ENCODE measurements at regions not wholly inside any gene's neighbourhood (a gene's known extent, or its start where the extent isn't known, plus 50 kb on each side); places are given as distances from the start of the nearest gene placed in this dataset.

DNA sequence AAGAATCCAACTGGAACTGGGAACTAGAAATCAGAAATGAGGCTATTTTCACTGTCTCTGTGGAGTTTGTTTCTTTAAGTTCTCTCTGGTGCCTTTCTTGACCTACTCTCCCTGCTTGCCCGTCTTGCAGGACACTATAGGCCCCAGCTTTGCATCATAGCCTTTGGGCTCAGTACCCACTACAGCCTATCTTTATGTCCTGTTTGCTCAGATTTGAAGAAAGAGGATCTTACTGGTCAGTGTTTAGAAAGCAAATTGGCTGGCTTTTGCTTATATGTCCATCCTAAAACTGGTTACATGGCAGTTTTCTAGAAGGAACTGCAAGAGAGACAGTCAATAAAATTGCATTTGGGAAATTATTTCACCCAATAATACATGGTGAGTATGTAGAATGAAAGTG, 231.8 kb upstream of the TBL1XR1 start:
- no peak overlapping the region for H2AFZ ChIP-seq (ENCODE audit: insufficient read depth, low read length, poor library complexity)
- no peak overlapping the region for H3K4me3 ChIP-seq (ENCODE audit: low read depth, low read length)
- H3K27me3 ChIP-seq (ENCODE audit: insufficient read depth, low read length), result no peaks in the 10 kb centered on the region

GRCh38 chr3:177429771-177430170, 232.5 kb upstream of the TBL1XR1 start:
- peaks cover 2% of the 10 kb centered on the region for H3K9me3 ChIP-seq (ENCODE audit: insufficient read depth, low read depth, low read length)
- H3K18ac ChIP-seq (ENCODE audit: low read length), result no peak overlapping the region
- H3K23ac ChIP-seq (ENCODE audit: low read length), result no peak overlapping the region
- H3K9ac ChIP-seq (ENCODE audit: low read length), result no peak overlapping the region
- no peaks in the 10 kb centered on the region for H3K79me1 ChIP-seq (ENCODE audit: low read length)
- no peaks in the 10 kb centered on the region for H3K36me3 ChIP-seq (ENCODE audit: control insufficient read depth in 1 of 2, insufficient read depth in 2 of 2, low read length in 2 of 2)
- no peak overlapping the region for H2BK120ac ChIP-seq (ENCODE audit: insufficient read depth, low read length, poor library complexity)
- no peak overlapping the region for H2BK12ac ChIP-seq (ENCODE audit: low read length)
- no peak for DNase-seq
- WGBS (ENCODE audit: extremely low coverage, insufficient coverage, insufficient read length), result no CpG with 5 or more reads among the region's 2 CpGs
- no peak overlapping the region for H2BK5ac ChIP-seq (ENCODE audit: low read depth, low read length, poor library complexity)
- H4K91ac ChIP-seq (ENCODE audit: low read depth, low read length), result no peak overlapping the region
- no peak overlapping the region for H4K8ac ChIP-seq (ENCODE audit: low read depth, low read length)
- no peak overlapping the region for H3K14ac ChIP-seq (ENCODE audit: low read length)
- H3K4me3 ChIP-seq (ENCODE audit: low read depth, low read length), result no peak overlapping the region
- H2AK5ac ChIP-seq (ENCODE audit: low read length), result no peak overlapping the region
- H3K4me2 ChIP-seq (ENCODE audit: low read length), result no peak overlapping the region
- no peak overlapping the region for H3K27ac ChIP-seq (ENCODE audit: low read depth, low read length)
- H3K79me2 ChIP-seq (ENCODE audit: control insufficient read depth, insufficient read depth, low read length, poor library complexity), result no peaks in the 10 kb centered on the region
- H4K12ac ChIP-seq (ENCODE audit: low read depth, low read length), result no peak overlapping the region
- no peaks in the 10 kb centered on the region for H3K27me3 ChIP-seq (ENCODE audit: insufficient read depth, low read length)
- no peak overlapping the region for H3K4ac ChIP-seq (ENCODE audit: low read depth, low read length)
- H2AFZ ChIP-seq (ENCODE audit: insufficient read depth, low read length, poor library complexity), result no peak overlapping the region
- H3K4me1 ChIP-seq (ENCODE audit: control insufficient read depth in 1 of 2, insufficient read depth in 2 of 2, low read length in 2 of 2), result peaks cover 2% of the 10 kb centered on the region in 2 experiments

More for the DNA sequence above, 231.8 kb upstream of the TBL1XR1 start:
- no peak for DNase-seq
- Histone ChIP-seq H4K91ac (ENCODE audit: low read depth, low read length) (no peak overlapping the region), H3K14ac (ENCODE audit: low read length) (no peak overlapping the region), H4K8ac (ENCODE audit: low read depth, low read length) (no peak overlapping the region), H3K4me1 (ENCODE audit: control insufficient read depth in 1 of 2, insufficient read depth in 2 of 2, low read length in 2 of 2) (peaks cover under 1% of the 10 kb centered on the region in 2 experiments), H3K23ac (ENCODE audit: low read length) (no peak overlapping the region), H3K4me2 (ENCODE audit: low read length) (no peak overlapping the region), H3K79me2 (ENCODE audit: control insufficient read depth, insufficient read depth, low read length, poor library complexity) (no peaks in the 10 kb centered on the region), H3K27ac (ENCODE audit: low read depth, low read length) (no peak overlapping the region), H2BK12ac (ENCODE audit: low read length) (no peak overlapping the region), H3K4ac (ENCODE audit: low read depth, low read length) (no peak overlapping the region), H3K18ac (ENCODE audit: low read length) (no peak overlapping the region), H2AK5ac (ENCODE audit: low read length) (no peak overlapping the region), H4K12ac (ENCODE audit: low read depth, low read length) (no peak overlapping the region), H3K9ac (ENCODE audit: low read length) (no peak overlapping the region), H3K9me3 (ENCODE audit: insufficient read depth, low read depth, low read length) (peaks cover 2% of the 10 kb centered on the region), H3K79me1 (ENCODE audit: low read length) (no peaks in the 10 kb centered on the region), H2BK5ac (ENCODE audit: low read depth, low read length, poor library complexity) (no peak overlapping the region), H3K36me3 (ENCODE audit: control insufficient read depth in 1 of 2, insufficient read depth in 2 of 2, low read length in 2 of 2) (no peaks in the 10 kb centered on the region), H2BK120ac (ENCODE audit: insufficient read depth, low read length, poor library complexity) (no peak overlapping the region)
- no CpG with 5 or more reads among the region's 1 CpG for WGBS (ENCODE audit: extremely low coverage, insufficient coverage, insufficient read length)

- no peak overlapping the region for H3K9ac ChIP-seq (ENCODE audit: low read length)
- H3K9me3 ChIP-seq (ENCODE audit: insufficient read depth, low read depth, low read length), result peaks cover 2% of the 10 kb centered on the region
- H3K4me1 ChIP-seq (ENCODE audit: control insufficient read depth in 1 of 2, insufficient read depth in 2 of 2, low read length in 2 of 2), result peaks cover 2% of the 10 kb centered on the region in 2 experiments
- H3K79me1 ChIP-seq (ENCODE audit: low read length), result no peaks in the 10 kb centered on the region
- H2BK120ac ChIP-seq (ENCODE audit: insufficient read depth, low read length, poor library complexity), result no peak overlapping the region
- no peak overlapping the region for H2AK5ac ChIP-seq (ENCODE audit: low read length)
- H4K8ac ChIP-seq (ENCODE audit: low read depth, low read length), result no peak overlapping the region
- H4K12ac ChIP-seq (ENCODE audit: low read depth, low read length), result no peak overlapping the region
- no peak overlapping the region for H3K4me2 ChIP-seq (ENCODE audit: low read length)
- H3K18ac ChIP-seq (ENCODE audit: low read length), result no peak overlapping the region
- no peak overlapping the region for H4K91ac ChIP-seq (ENCODE audit: low read depth, low read length)
- no peak overlapping the region for H2BK5ac ChIP-seq (ENCODE audit: low read depth, low read length, poor library complexity)
- no peaks in the 10 kb centered on the region for H3K36me3 ChIP-seq (ENCODE audit: control insufficient read depth in 1 of 2, insufficient read depth in 2 of 2, low read length in 2 of 2)
- no peak overlapping the region for H3K4me3 ChIP-seq (ENCODE audit: low read depth, low read length)
- H2AFZ ChIP-seq (ENCODE audit: insufficient read depth, low read length, poor library complexity), result no peak overlapping the region
- no peak overlapping the region for H3K27ac ChIP-seq (ENCODE audit: low read depth, low read length)
- H3K14ac ChIP-seq (ENCODE audit: low read length), result no peak overlapping the region
- no peak overlapping the region for H3K4ac ChIP-seq (ENCODE audit: low read depth, low read length)
- DNase-seq, result no peak
- WGBS (ENCODE audit: extremely low coverage, insufficient coverage, insufficient read length), result no CpG with 5 or more reads among the region's 5 CpGs
- no peaks in the 10 kb centered on the region for H3K79me2 ChIP-seq (ENCODE audit: control insufficient read depth, insufficient read depth, low read length, poor library complexity)
- no peak overlapping the region for H3K23ac ChIP-seq (ENCODE audit: low read length)
- H2BK12ac ChIP-seq (ENCODE audit: low read length), result no peak overlapping the region
- H3K27me3 ChIP-seq (ENCODE audit: insufficient read depth, low read length), result no peaks in the 10 kb centered on the region
These were observed 233.4 kb upstream of the TBL1XR1 start for GRCh38 chr3:177430653-177431052.

GRCh38 chr3:177431525-177432176, 234.4 kb upstream of the TBL1XR1 start:
- Histone ChIP-seq H3K27me3 (ENCODE audit: insufficient read depth, low read length) (no peaks in the 10 kb centered on the region), H3K79me2 (ENCODE audit: control insufficient read depth, insufficient read depth, low read length, poor library complexity) (no peaks in the 10 kb centered on the region), H2BK5ac (ENCODE audit: low read depth, low read length, poor library complexity) (no peak overlapping the region), H3K18ac (ENCODE audit: low read length) (no peak overlapping the region), H3K4me1 (ENCODE audit: control insufficient read depth in 1 of 2, insufficient read depth in 2 of 2, low read length in 2 of 2) (peaks cover 2% of the 10 kb centered on the region in 2 experiments), H3K36me3 (ENCODE audit: control insufficient read depth in 1 of 2, insufficient read depth in 2 of 2, low read length in 2 of 2) (no peaks in the 10 kb centered on the region), H3K4ac (ENCODE audit: low read depth, low read length) (no peak overlapping the region), H2AK5ac (ENCODE audit: low read length) (no peak overlapping the region), H3K14ac (ENCODE audit: low read length) (no peak overlapping the region), H4K91ac (ENCODE audit: low read depth, low read length) (no peak overlapping the region), H3K27ac (ENCODE audit: low read depth, low read length) (no peak overlapping the region), H3K23ac (ENCODE audit: low read length) (no peak overlapping the region), H3K4me2 (ENCODE audit: low read length) (no peak overlapping the region), H4K8ac (ENCODE audit: low read depth, low read length) (no peak overlapping the region), H3K79me1 (ENCODE audit: low read length) (no peaks in the 10 kb centered on the region), H3K4me3 (ENCODE audit: low read depth, low read length) (no peak overlapping the region), H2AFZ (ENCODE audit: insufficient read depth, low read length, poor library complexity) (no peak overlapping the region), H2BK12ac (ENCODE audit: low read length) (no peak overlapping the region), H3K9ac (ENCODE audit: low read length) (no peak overlapping the region), H2BK120ac (ENCODE audit: insufficient read depth, low read length, poor library complexity) (no peak overlapping the region), H3K9me3 (ENCODE audit: insufficient read depth, low read depth, low read length) (peaks cover 2% of the 10 kb centered on the region), H4K12ac (ENCODE audit: low read depth, low read length) (no peak overlapping the region)
- DNase-seq, result no peak
- no CpG with 5 or more reads among the region's 7 CpGs for WGBS (ENCODE audit: extremely low coverage, insufficient coverage, insufficient read length)

Measured in trophoblast cell (in vitro differentiated cells and primary cell).